H9 (cell line): ENCODE measurements at regions not wholly inside any gene's neighbourhood (a gene's known extent, or its start where the extent isn't known, plus 50 kb on each side); places are given as distances from the start of the nearest gene placed in this dataset.

Source experiments
- DNase-seq: peaks from one replicate; pipeline ENCODE4 v3.0.0-alpha.2; 2017
- H2AFZ ChIP-seq: one replicate; pipeline ENCODE4 v1.6.1; 2013; ENCODE audit warnings: mild to moderate bottlenecking, low read length, control low read depth, moderate library complexity
- H2AK5ac ChIP-seq: 2 replicates; pipeline ENCODE4 v1.6.1; 2013; ENCODE audit warnings: low read length, control low read depth, mixed read lengths; ENCODE audit not compliant: insufficient read length
- H2BK120ac ChIP-seq: one replicate; pipeline ENCODE4 v1.6.1; 2013; ENCODE audit warnings: low read depth, mild to moderate bottlenecking, low read length, control low read depth, inconsistent platforms; ENCODE audit not compliant: poor library complexity, severe bottlenecking
- H2BK12ac ChIP-seq: 2 replicates; pipeline ENCODE4 v1.6.1; 2013; ENCODE audit warnings: low read length, control low read depth, mixed read lengths, low read depth; ENCODE audit not compliant: insufficient read length
- H2BK15ac ChIP-seq: 2 replicates; pipeline ENCODE4 v1.6.1; 2013; ENCODE audit warnings: low read depth, low read length, control low read depth
- H2BK20ac ChIP-seq: one replicate; pipeline ENCODE4 v1.6.1; 2013; ENCODE audit warnings: low read depth, mild to moderate bottlenecking, low read length, control low read depth, inconsistent platforms; ENCODE audit not compliant: poor library complexity, severe bottlenecking
- H2BK5ac ChIP-seq: 2 replicates; pipeline ENCODE4 v1.6.1; 2013; ENCODE audit warnings: low read length, control low read depth, mixed read lengths; ENCODE audit not compliant: insufficient read length
- H3K14ac ChIP-seq: 2 replicates; pipeline ENCODE4 v1.6.1; 2013; ENCODE audit warnings: low read length, control low read depth; ENCODE audit not compliant: insufficient read depth
- H3K18ac ChIP-seq: 2 replicates; pipeline ENCODE4 v1.6.1; 2013; ENCODE audit warnings: low read depth, mild to moderate bottlenecking, mixed read lengths, low read length, control low read depth; ENCODE audit not compliant: insufficient read length
- H3K23ac ChIP-seq: 2 replicates; pipeline ENCODE4 v1.6.1; 2013; ENCODE audit warnings: low read length, control low read depth, mixed read lengths, low read depth; ENCODE audit not compliant: insufficient read length
- H3K23me2 ChIP-seq: 2 replicates; pipeline ENCODE4 v1.6.1; 2013; ENCODE audit warnings: low read depth, mild to moderate bottlenecking, mixed read lengths, low read length, control low read depth; ENCODE audit not compliant: insufficient read length, poor library complexity, severe bottlenecking
- H3K27ac ChIP-seq: 2 replicates; pipeline ENCODE4 v1.5.1; 2013; ENCODE audit warnings: low read length, control low read depth, mixed read lengths, low read depth; ENCODE audit not compliant: insufficient read length
- H3K27me3 ChIP-seq: 2 replicates; pipeline ENCODE4 v1.6.1; 2013; ENCODE audit warnings: low read length, control low read depth, inconsistent platforms; ENCODE audit not compliant: insufficient read depth
- H3K4ac ChIP-seq: 2 replicates; pipeline ENCODE4 v1.6.1; 2013; ENCODE audit warnings: low read depth, mild to moderate bottlenecking, control low read depth, inconsistent platforms, low read length, moderate library complexity
- H3K4me1 ChIP-seq: 2 replicates; pipeline ENCODE4 v1.6.1; 2013; ENCODE audit warnings: low read length, control low read depth, inconsistent platforms; ENCODE audit not compliant: insufficient read depth
- H3K4me2 ChIP-seq: 2 replicates; pipeline ENCODE4 v1.6.1; 2013; ENCODE audit warnings: low read length, control low read depth, mixed read lengths; ENCODE audit not compliant: insufficient read length, insufficient read depth
- H3K56ac ChIP-seq: 2 replicates; pipeline ENCODE4 v1.6.1; 2013; ENCODE audit warnings: low read depth, mild to moderate bottlenecking, mixed read lengths, low read length, control low read depth; ENCODE audit not compliant: insufficient read length
- H3K79me1 ChIP-seq: 2 replicates; pipeline ENCODE4 v1.6.1; 2013; ENCODE audit warnings: low read depth, mild to moderate bottlenecking, moderate library complexity, low read length, control low read depth, inconsistent platforms; ENCODE audit not compliant: insufficient read depth, poor library complexity, severe bottlenecking
- H3K79me2 ChIP-seq: 2 replicates; pipeline ENCODE4 v1.6.1; 2013; ENCODE audit warnings: low read length, control low read depth, inconsistent platforms; ENCODE audit not compliant: insufficient read depth
- H3K9ac ChIP-seq: 2 replicates; pipeline ENCODE4 v1.6.1; 2013; ENCODE audit warnings: low read length, control low read depth, mixed read lengths; ENCODE audit not compliant: insufficient read length; ENCODE audit errors: extremely low read depth
- H3K9me3 ChIP-seq: one replicate; pipeline ENCODE4 v1.6.1; 2013; ENCODE audit warnings: low read depth, low read length, inconsistent platforms; ENCODE audit not compliant: control insufficient read depth
- H3T11ph ChIP-seq: one replicate; pipeline ENCODE4 v1.6.1; 2013; ENCODE audit warnings: mild to moderate bottlenecking, low read length, control low read depth, inconsistent platforms
- H4K20me1 ChIP-seq: one replicate; pipeline ENCODE4 v1.6.1; 2013; ENCODE audit not compliant: control insufficient read depth, insufficient read length, insufficient read depth
- H4K5ac ChIP-seq: 2 replicates; pipeline ENCODE4 v1.6.1; 2013; ENCODE audit warnings: low read depth, mild to moderate bottlenecking, mixed read lengths, low read length, control low read depth; ENCODE audit not compliant: insufficient read length
- H4K8ac ChIP-seq: replicated peaks from 2 replicates; pipeline ENCODE4 v1.6.1; 2013; ENCODE audit warnings: low read length, control low read depth, mixed read lengths, low read depth; ENCODE audit not compliant: insufficient read length
- H4K91ac ChIP-seq: 2 replicates; pipeline ENCODE4 v1.6.1; 2013; ENCODE audit warnings: low read depth, mild to moderate bottlenecking, moderate library complexity, mixed read lengths, low read length, control low read depth; ENCODE audit not compliant: insufficient read length
- H3K27ac Mint-ChIP-seq, 3 experiments: 2 replicates in 2 of 3; 3 replicates in 1 of 3; pipeline ENCODE4 v1.8.0; 2020 to 2021; ENCODE audit warnings: mixed read lengths in 3 of 3, mild to moderate bottlenecking in 1 of 3, moderate library complexity in 1 of 3
- H3K27me3 Mint-ChIP-seq: 2 replicates; pipeline ENCODE4 v1.8.0; 2021; ENCODE audit warnings: low read depth, mild to moderate bottlenecking, moderate library complexity, mixed read lengths
- H3K36me3 Mint-ChIP-seq, 3 experiments: 2 replicates in 2 of 3; 3 replicates in 1 of 3; pipeline ENCODE4 v1.8.0; 2020 to 2021; ENCODE audit warnings: low read depth in 3 of 3, mixed read lengths in 3 of 3; ENCODE audit not compliant: insufficient read depth in 1 of 3
- H3K4me1 Mint-ChIP-seq, 2 experiments: 2 replicates each; pipeline ENCODE4 v1.8.0; 2020; ENCODE audit warnings: mixed read lengths in 2 of 2
- H3K4me3 Mint-ChIP-seq, 2 experiments: 2 replicates in 1 of 2; 3 replicates in 1 of 2; pipeline ENCODE4 v1.8.0; 2020 to 2021; ENCODE audit warnings: mild to moderate bottlenecking in 2 of 2, mixed read lengths in 2 of 2, moderate library complexity in 1 of 2
- H3K9me3 Mint-ChIP-seq, 2 experiments: 2 replicates in 1 of 2; 3 replicates in 1 of 2; pipeline ENCODE4 v1.8.0; 2020; ENCODE audit warnings: mild to moderate bottlenecking in 2 of 2, mixed read lengths in 2 of 2, moderate library complexity in 1 of 2
- WGBS: extraction: QIAGEN DNeasy Blood & Tissue Kit; methylation state at CpG from one replicate; pipeline ENCODE4 v1.1.7; 2013; ENCODE audit warnings: missing lambda C conversion rate, low lambda C conversion rate, mixed read lengths; ENCODE audit not compliant: insufficient read length; ENCODE audit errors: extremely low coverage; 5-methylcytosine and 5-hydroxymethylcytosine counted together
- TF ChIP-seq, protein P1 (sequence below): fragments of 200-600 bp; sonication (generic); conservative IDR thresholded peaks from 3 replicates; pipeline ENCODE4 v1.8.0; 2021; ENCODE audit warnings: antibody characterized with exemption, mild to moderate bottlenecking

GRCh38 chr16:74218871-74219270, 77.7 kb upstream of the PSMD7 start:
- H3K4me1 Mint-ChIP-seq = no peaks in the 10 kb centered on the region
- WGBS = no CpG with 5 or more reads among the region's 7 CpGs
- no peak for DNase-seq

More at GRCh38 chr16:74218871-74219270, 77.7 kb upstream of the PSMD7 start:
- H3K9me3 ChIP-seq = no peaks in the 10 kb centered on the region
- Mint-ChIP-seq H3K36me3 (no peaks in the 10 kb centered on the region; a peak in 1 of 7 replicates), H3K9me3 (no peaks in the 10 kb centered on the region), H3K27ac (no peak overlapping the region), H3K4me3 (no peak overlapping the region), H3K27me3 (no peaks in the 10 kb centered on the region; the same call in 1 of the 2 replicates)
- no peaks in the 10 kb centered on the region for H3K79me1 ChIP-seq
- TF ChIP-seq, protein P1, sequence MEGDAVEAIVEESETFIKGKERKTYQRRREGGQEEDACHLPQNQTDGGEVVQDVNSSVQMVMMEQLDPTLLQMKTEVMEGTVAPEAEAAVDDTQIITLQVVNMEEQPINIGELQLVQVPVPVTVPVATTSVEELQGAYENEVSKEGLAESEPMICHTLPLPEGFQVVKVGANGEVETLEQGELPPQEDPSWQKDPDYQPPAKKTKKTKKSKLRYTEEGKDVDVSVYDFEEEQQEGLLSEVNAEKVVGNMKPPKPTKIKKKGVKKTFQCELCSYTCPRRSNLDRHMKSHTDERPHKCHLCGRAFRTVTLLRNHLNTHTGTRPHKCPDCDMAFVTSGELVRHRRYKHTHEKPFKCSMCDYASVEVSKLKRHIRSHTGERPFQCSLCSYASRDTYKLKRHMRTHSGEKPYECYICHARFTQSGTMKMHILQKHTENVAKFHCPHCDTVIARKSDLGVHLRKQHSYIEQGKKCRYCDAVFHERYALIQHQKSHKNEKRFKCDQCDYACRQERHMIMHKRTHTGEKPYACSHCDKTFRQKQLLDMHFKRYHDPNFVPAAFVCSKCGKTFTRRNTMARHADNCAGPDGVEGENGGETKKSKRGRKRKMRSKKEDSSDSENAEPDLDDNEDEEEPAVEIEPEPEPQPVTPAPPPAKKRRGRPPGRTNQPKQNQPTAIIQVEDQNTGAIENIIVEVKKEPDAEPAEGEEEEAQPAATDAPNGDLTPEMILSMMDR = no peak
- no peak overlapping the region for H4K8ac ChIP-seq
- H3K27ac ChIP-seq = no peak overlapping the region
- no peaks in the 10 kb centered on the region for H3K79me2 ChIP-seq
- H3K18ac ChIP-seq = no peak overlapping the region
- H2BK5ac ChIP-seq = no peak overlapping the region
- H3K23ac ChIP-seq = no peak overlapping the region
- no peak overlapping the region for H3T11ph ChIP-seq
- H3K4me1 ChIP-seq = no peaks in the 10 kb centered on the region
- H2BK120ac ChIP-seq = no peak overlapping the region
- no peaks in the 10 kb centered on the region for H3K27me3 ChIP-seq
- H3K9ac ChIP-seq = no peak overlapping the region
- no peaks in the 10 kb centered on the region for H4K20me1 ChIP-seq
- H3K56ac ChIP-seq = no peak overlapping the region
- H2BK12ac ChIP-seq = no peak overlapping the region
- H3K23me2 ChIP-seq = no peaks in the 10 kb centered on the region
- no peak overlapping the region for H3K4ac ChIP-seq
- no peak overlapping the region for H4K5ac ChIP-seq
- H3K4me2 ChIP-seq = no peak overlapping the region
- no peak overlapping the region for H2AFZ ChIP-seq
- H3K14ac ChIP-seq = no peak overlapping the region
- no peak overlapping the region for H2BK20ac ChIP-seq
- no peak overlapping the region for H2AK5ac ChIP-seq
- no peak overlapping the region for H2BK15ac ChIP-seq
- no peak overlapping the region for H4K91ac ChIP-seq
